A549 (cell line): ENCODE measurements at regions not wholly inside any gene's neighbourhood (a gene's known extent, or its start where the extent isn't known, plus 50 kb on each side); places are given as distances from the start of the nearest gene placed in this dataset.

Source experiments
- ATAC-seq, 2 experiments: fragments of 200-7000 bp in 1 of 2; fragments of >200 bp in 1 of 2; cut with Nextera tagmentation in 1 of 2; cut with Tn5 transposase in 1 of 2; 3 replicates each; pipeline versions ENCODE4 v1.8.0 to v1.9.1; 2018 to 2020; ENCODE audit warnings: mild to moderate bottlenecking in 1 of 2, moderate library complexity in 1 of 2
- CTCF ChIA-PET: fragments of 300-600 bp; sonication (Branson Sonifier 250); formaldehyde crosslinking; extraction: SDS; loops from one replicate; lab custom pipeline; 2021; ENCODE audit warnings: antibody characterized with exemption, inconsistent platforms; lab: Yijun Ruan, JAX
- POLR2A ChIA-PET: fragments of 350-600 bp; formaldehyde crosslinking; extraction: SDS; loops from one replicate; lab custom pipeline; 2021; ENCODE audit warnings: antibody characterized with exemption, inconsistent platforms; lab: Yijun Ruan, JAX
- DNase-seq, 2 experiments: peaks; one replicate each; pipeline versions ENCODE4 v3.0.0 to v3.0.0-alpha.2; 2011 to 2016; ENCODE audit warnings: low read depth in 1 of 2, low spot score in 1 of 2
- FAIRE-seq: peaks from 2 replicates; lab custom pipeline; 2011; peaks lifted over from hg19 to GRCh38; lab: Jason Lieb, UNC
- H3K27ac ChIP-seq, 2 experiments: fragments of >200 bp; sonication (Bioruptor Twin); formaldehyde crosslinking; 3 replicates each; pipeline ENCODE4 v1.5.1; 2016 to 2017
- H3K4me1 ChIP-seq: fragments of >200 bp; sonication (Bioruptor Twin); formaldehyde crosslinking; 3 replicates; pipeline ENCODE4 v1.6.1; 2016
- H3K4me2 ChIP-seq: fragments of >200 bp; sonication (Bioruptor Twin); formaldehyde crosslinking; 3 replicates; pipeline ENCODE4 v1.6.1; 2016
- H3K4me3 ChIP-seq: fragments of >200 bp; sonication (Bioruptor Twin); formaldehyde crosslinking; 3 replicates; pipeline ENCODE4 v1.5.1; 2016
- H3K9me3 ChIP-seq: fragments of >200 bp; sonication (Bioruptor Twin); formaldehyde crosslinking; 3 replicates; pipeline ENCODE4 v1.6.1; 2016
- BHLHE40 ChIP-seq: IDR thresholded peaks from 2 replicates; pipeline ENCODE4 v1.6.1; 2012; ENCODE audit warnings: low read depth, low read length, inconsistent platforms
- CBX2 ChIP-seq: fragments of 200-600 bp; sonication (generic); IDR thresholded peaks from 2 replicates; pipeline ENCODE4 v1.6.1; 2016; ENCODE audit warnings: low read depth, mild to moderate bottlenecking, borderline replicate concordance
- CEBPB ChIP-seq, 2 experiments: fragments of >200 bp in 1 of 2; sonication (Bioruptor Twin) in 1 of 2; formaldehyde crosslinking in 1 of 2; IDR thresholded peaks; 2 replicates each; pipeline ENCODE4 v1.6.1; 2012 to 2016
- CHD2 ChIP-seq: fragments of 150-350 bp; IDR thresholded peaks from 2 replicates; pipeline ENCODE4 v1.6.1; 2014; ENCODE audit warnings: low read length; ENCODE audit not compliant: partially characterized antibody
- EP300 ChIP-seq, 2 experiments: fragments of >200 bp; sonication (Bioruptor Twin); formaldehyde crosslinking; IDR thresholded peaks; 2 replicates in 1 of 2; 3 replicates in 1 of 2; pipeline ENCODE4 v1.6.1; 2016 to 2017
- ESRRA ChIP-seq: fragments of 150-350 bp; IDR thresholded peaks from 2 replicates; pipeline ENCODE4 v1.6.1; 2014; ENCODE audit warnings: mild to moderate bottlenecking, low read length, borderline replicate concordance
- FOSL2 ChIP-seq, 2 experiments: fragments of 450-650 bp in 1 of 2; fragments of >200 bp in 1 of 2; sonication (Bioruptor Twin) in 1 of 2; formaldehyde crosslinking; IDR thresholded peaks; 2 replicates each; pipeline versions ENCODE4 v1.5.0 to v1.6.1; 2016 to 2020; ENCODE audit warnings: mild to moderate bottlenecking in 1 of 2, moderate library complexity in 1 of 2
- FOXS1 ChIP-seq: fragments of 250-450 bp; sonication (Bioruptor Pico); IDR thresholded peaks from 2 replicates; pipeline ENCODE4 v1.5.0; 2020; ENCODE audit warnings: mild to moderate bottlenecking, moderate library complexity
- HDAC2 ChIP-seq: fragments of 200-600 bp; sonication (generic); IDR thresholded peaks from 2 replicates; pipeline ENCODE4 v1.6.1; 2016
- HEYL ChIP-seq: fragments of 250-450 bp; sonication (Bioruptor Pico); IDR thresholded peaks from 2 replicates; pipeline ENCODE4 v1.8.0; 2021; ENCODE audit warnings: mild to moderate bottlenecking, moderate library complexity
- HOXB5 ChIP-seq: fragments of 250-450 bp; sonication (Bioruptor Pico); IDR thresholded peaks from 2 replicates; pipeline ENCODE4 v1.5.0; 2020; ENCODE audit warnings: mild to moderate bottlenecking, moderate library complexity
- MAFK ChIP-seq: fragments of 450-650 bp; IDR thresholded peaks from 2 replicates; pipeline ENCODE4 v1.6.1; 2014; ENCODE audit not compliant: partially characterized antibody
- MYC ChIP-seq: IDR thresholded peaks from 2 replicates; pipeline ENCODE4 v1.6.1; 2012; ENCODE audit warnings: mild to moderate bottlenecking, inconsistent platforms, low read length, improper control_type of control experiment, borderline replicate concordance
- PHF8 ChIP-seq: fragments of 200-600 bp; sonication (generic); IDR thresholded peaks from 2 replicates; pipeline ENCODE4 v1.6.1; 2016; ENCODE audit warnings: low read depth, mild to moderate bottlenecking, antibody characterized with exemption, moderate library complexity, borderline replicate concordance
- POLR2A ChIP-seq: IDR thresholded peaks from 2 replicates; pipeline ENCODE4 v1.6.1; 2012; ENCODE audit warnings: mild to moderate bottlenecking, low read length
- POLR2AphosphoS2 ChIP-seq: conservative IDR thresholded peaks from 2 replicates; pipeline ENCODE4 v1.6.1; 2012; ENCODE audit warnings: low read length, improper control_type of control experiment, inconsistent platforms
- RARB ChIP-seq: fragments of 250-450 bp; sonication (Bioruptor Pico); IDR thresholded peaks from 2 replicates; pipeline ENCODE4 v1.8.0; 2021; ENCODE audit warnings: mild to moderate bottlenecking, moderate library complexity
- SMC3 ChIP-seq: fragments of >200 bp; sonication (Bioruptor Twin); formaldehyde crosslinking; IDR thresholded peaks from 3 replicates; pipeline ENCODE4 v1.6.1; 2018; ENCODE audit warnings: inconsistent platforms
- ZNF302 ChIP-seq: fragments of 250-450 bp; sonication (Bioruptor Pico); IDR thresholded peaks from 2 replicates; pipeline ENCODE4 v1.9.0; 2021; ENCODE audit warnings: inconsistent platforms, mild to moderate bottlenecking, moderate library complexity
- WGBS: methylation state at CpG from one replicate; pipeline ENCODE4 v1.1.6; 2017; ENCODE audit errors: missing lambda C conversion rate; 5-methylcytosine and 5-hydroxymethylcytosine counted together
- TF ChIP-seq, protein P1 (sequence below): IDR thresholded peaks from 2 replicates; pipeline ENCODE4 v1.6.1; 2012; ENCODE audit warnings: low read depth, borderline replicate concordance
- TF ChIP-seq, protein P2 (sequence below): fragments of >200 bp; sonication (Bioruptor Twin); formaldehyde crosslinking; IDR thresholded peaks from 3 replicates; pipeline ENCODE4 v1.5.1; 2016
- TF ChIP-seq, protein P3 (sequence below): IDR thresholded peaks from 2 replicates; pipeline ENCODE4 v1.6.1; 2012
- TF ChIP-seq, protein P4 (sequence below): fragments of 250-450 bp; sonication (Bioruptor Pico); IDR thresholded peaks from 2 replicates; pipeline ENCODE4 v1.5.0; 2020; ENCODE audit warnings: low read depth, mild to moderate bottlenecking, moderate library complexity
- TF ChIP-seq, protein P5 (sequence below): fragments of 150-350 bp; IDR thresholded peaks from 2 replicates; pipeline ENCODE4 v1.6.1; 2014; ENCODE audit warnings: low read depth, mild to moderate bottlenecking, low read length

DNA sequence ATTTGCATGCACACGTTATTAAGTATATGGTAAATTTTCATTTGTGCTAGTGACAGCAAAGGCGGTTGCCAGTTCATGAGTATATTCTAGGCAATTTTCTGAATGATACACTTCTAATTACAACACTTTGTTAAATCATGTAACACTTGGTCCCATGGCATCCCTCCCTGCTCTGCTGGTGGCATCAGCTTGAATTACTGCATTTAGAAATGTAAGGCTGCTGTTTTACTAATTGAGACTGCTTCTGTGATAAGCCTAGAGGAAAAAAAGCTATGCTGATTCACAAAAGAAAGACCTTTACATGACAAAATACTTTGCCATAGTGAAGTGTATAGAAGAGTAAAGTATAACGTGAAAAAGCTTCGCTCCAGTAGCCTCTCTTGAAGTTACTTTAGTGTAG, 636.1 kb downstream of the KCNH5 start:
- ATAC-seq, result no peak

DNA sequence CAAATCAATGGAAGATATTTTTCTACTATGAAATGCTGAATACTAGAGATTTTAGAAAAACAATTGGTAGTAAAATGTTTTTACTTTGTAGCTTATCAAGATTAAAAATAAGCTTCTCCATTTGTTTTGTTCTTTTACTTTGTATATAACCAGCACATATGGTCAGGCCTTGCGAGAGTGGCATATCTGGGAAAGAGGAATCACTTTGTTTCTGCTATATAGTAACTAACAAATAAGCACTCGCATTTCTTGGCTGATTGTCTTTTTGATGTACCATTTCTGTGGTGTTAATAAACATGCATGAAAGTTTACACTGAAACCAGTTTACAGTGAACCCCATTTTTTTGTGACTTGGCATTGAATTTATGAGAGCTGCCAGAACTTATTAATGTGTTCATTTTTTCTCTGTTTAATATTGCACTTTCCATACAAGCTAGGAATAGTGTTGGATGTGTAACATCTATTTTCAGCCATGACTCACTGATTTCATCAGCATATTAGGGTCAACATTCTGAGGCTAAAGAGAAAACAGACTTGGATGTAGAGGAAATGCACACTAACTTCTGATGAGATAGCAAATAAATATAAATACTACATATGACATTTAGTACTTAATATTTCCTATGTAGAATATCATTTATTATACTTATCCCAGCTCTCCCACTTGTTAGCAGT, 635.5 kb downstream of the KCNH5 start:
- ChIA-PET POLR2A (no interaction called here), CTCF (interaction anchor here (0.9 to 1.1 kb wide), 2 partner anchors 9 to 230 kb away, joined by 3 read pairs; no protein-coding TSS in a partner anchor)
- TF ChIP-seq, protein P1, sequence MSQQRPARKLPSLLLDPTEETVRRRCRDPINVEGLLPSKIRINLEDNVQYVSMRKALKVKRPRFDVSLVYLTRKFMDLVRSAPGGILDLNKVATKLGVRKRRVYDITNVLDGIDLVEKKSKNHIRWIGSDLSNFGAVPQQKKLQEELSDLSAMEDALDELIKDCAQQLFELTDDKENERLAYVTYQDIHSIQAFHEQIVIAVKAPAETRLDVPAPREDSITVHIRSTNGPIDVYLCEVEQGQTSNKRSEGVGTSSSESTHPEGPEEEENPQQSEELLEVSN, result no peak
- TF ChIP-seq, protein P2, sequence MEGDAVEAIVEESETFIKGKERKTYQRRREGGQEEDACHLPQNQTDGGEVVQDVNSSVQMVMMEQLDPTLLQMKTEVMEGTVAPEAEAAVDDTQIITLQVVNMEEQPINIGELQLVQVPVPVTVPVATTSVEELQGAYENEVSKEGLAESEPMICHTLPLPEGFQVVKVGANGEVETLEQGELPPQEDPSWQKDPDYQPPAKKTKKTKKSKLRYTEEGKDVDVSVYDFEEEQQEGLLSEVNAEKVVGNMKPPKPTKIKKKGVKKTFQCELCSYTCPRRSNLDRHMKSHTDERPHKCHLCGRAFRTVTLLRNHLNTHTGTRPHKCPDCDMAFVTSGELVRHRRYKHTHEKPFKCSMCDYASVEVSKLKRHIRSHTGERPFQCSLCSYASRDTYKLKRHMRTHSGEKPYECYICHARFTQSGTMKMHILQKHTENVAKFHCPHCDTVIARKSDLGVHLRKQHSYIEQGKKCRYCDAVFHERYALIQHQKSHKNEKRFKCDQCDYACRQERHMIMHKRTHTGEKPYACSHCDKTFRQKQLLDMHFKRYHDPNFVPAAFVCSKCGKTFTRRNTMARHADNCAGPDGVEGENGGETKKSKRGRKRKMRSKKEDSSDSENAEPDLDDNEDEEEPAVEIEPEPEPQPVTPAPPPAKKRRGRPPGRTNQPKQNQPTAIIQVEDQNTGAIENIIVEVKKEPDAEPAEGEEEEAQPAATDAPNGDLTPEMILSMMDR, result no peak
- TF ChIP-seq CEBPB (IDR thresholded peaks at IDR 0.05) (no peak), PHF8 (no peak), CHD2 (no peak), RARB (CRISPR knock-in tag) (no peak), BHLHE40 (no peak), MYC (no peak), SMC3 (no peak), POLR2AphosphoS2 (no peak), FOXS1 (no peak)
- TF ChIP-seq, protein P3, sequence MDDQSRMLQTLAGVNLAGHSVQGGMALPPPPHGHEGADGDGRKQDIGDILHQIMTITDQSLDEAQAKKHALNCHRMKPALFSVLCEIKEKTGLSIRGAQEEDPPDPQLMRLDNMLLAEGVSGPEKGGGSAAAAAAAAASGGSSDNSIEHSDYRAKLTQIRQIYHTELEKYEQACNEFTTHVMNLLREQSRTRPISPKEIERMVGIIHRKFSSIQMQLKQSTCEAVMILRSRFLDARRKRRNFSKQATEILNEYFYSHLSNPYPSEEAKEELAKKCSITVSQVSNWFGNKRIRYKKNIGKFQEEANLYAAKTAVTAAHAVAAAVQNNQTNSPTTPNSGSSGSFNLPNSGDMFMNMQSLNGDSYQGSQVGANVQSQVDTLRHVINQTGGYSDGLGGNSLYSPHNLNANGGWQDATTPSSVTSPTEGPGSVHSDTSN, result no peak
- no peaks in the 10 kb centered on the region; the same call in 2 of the 3 replicates for H3K9me3 ChIP-seq
- DNase-seq, result no peak
- 5% methylated on average over 2 of the region's 2 CpGs for WGBS
- no peak overlapping the region for H3K27ac ChIP-seq
- no peak overlapping the region for H3K4me2 ChIP-seq
- no peak for FAIRE-seq
- H3K4me1 ChIP-seq, result no peaks in the 10 kb centered on the region
- no peak overlapping the region for H3K4me3 ChIP-seq
- no peak for ATAC-seq

More for the DNA sequence above, 636.1 kb downstream of the KCNH5 start:
- CTCF ChIA-PET, result interaction anchor here (0.9 to 1.1 kb wide), 2 partner anchors 8 to 229 kb away, joined by 3 read pairs; no protein-coding TSS in a partner anchor
- WGBS, result 21% methylated on average over 4 of the region's 4 CpGs
- H3K9me3 ChIP-seq, result no peaks in the 10 kb centered on the region; the same call in 2 of the 3 replicates
- TF ChIP-seq PHF8, result no peak
- TF ChIP-seq, protein P3, result no peak
- no peak for TF ChIP-seq EP300 (IDR thresholded peaks at IDR 0.05)
- TF ChIP-seq HDAC2, result no peak
- TF ChIP-seq POLR2AphosphoS2, result no peak
- TF ChIP-seq MAFK, result no peak
- TF ChIP-seq MYC, result no peak
- no peak for TF ChIP-seq FOXS1
- no peak for TF ChIP-seq ZNF302 (CRISPR knock-in tag)
- TF ChIP-seq FOSL2 (IDR thresholded peaks at IDR 0.05), result no peak
- TF ChIP-seq FOSL2 (CRISPR knock-in tag; IDR thresholded peaks at IDR 0.05), result no peak
- TF ChIP-seq CBX2, result no peak
- no peak for TF ChIP-seq RARB (CRISPR knock-in tag)
- TF ChIP-seq POLR2A, result no peak
- TF ChIP-seq HEYL (CRISPR knock-in tag), result no peak
- TF ChIP-seq, protein P4, sequence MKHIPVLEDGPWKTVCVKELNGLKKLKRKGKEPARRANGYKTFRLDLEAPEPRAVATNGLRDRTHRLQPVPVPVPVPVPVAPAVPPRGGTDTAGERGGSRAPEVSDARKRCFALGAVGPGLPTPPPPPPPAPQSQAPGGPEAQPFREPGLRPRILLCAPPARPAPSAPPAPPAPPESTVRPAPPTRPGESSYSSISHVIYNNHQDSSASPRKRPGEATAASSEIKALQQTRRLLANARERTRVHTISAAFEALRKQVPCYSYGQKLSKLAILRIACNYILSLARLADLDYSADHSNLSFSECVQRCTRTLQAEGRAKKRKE (CRISPR knock-in tag), result no peak
- no peak for TF ChIP-seq SMC3
- no peak for TF ChIP-seq HOXB5 (CRISPR knock-in tag)
- no peak for TF ChIP-seq ESRRA
- TF ChIP-seq, protein P5, sequence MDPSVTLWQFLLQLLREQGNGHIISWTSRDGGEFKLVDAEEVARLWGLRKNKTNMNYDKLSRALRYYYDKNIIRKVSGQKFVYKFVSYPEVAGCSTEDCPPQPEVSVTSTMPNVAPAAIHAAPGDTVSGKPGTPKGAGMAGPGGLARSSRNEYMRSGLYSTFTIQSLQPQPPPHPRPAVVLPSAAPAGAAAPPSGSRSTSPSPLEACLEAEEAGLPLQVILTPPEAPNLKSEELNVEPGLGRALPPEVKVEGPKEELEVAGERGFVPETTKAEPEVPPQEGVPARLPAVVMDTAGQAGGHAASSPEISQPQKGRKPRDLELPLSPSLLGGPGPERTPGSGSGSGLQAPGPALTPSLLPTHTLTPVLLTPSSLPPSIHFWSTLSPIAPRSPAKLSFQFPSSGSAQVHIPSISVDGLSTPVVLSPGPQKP, result no peak
- no peaks in the 10 kb centered on the region for H3K4me1 ChIP-seq
- no peak overlapping the region for H3K4me2 ChIP-seq
- FAIRE-seq (no peak), DNase-seq (no peak)
- no peak overlapping the region for H3K4me3 ChIP-seq
- no peak overlapping the region for H3K27ac ChIP-seq
- POLR2A ChIA-PET, result no interaction called here
